ENCODE measurements at regions not wholly inside any gene's neighbourhood (a gene's known extent, or its start where the extent isn't known, plus 50 kb on each side); places are given as distances from the start of the nearest gene placed in this dataset.

DNA sequence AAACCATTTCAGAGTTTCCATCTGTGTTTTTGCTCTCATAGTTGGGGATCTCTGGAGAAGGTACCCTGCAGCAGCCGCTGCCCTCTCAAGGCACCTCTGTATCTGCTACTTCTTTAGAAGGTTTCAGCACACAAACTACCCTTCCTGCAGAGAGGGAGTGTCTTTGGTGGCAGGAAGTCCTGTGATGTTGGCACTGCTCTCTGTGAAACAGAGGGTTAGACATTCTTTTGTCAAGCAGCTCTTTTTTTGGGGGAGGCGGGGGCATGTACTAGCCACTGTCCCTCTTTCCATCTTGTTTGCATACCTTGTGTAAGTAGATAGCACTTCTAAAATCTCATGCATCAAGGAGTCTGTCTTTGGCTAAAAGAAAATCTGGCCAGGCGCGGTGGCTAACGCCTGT, 352.6 kb downstream of the BMP4 start:
- Histone ChIP-seq H3K9me3 (ENCODE audit: control insufficient read depth, insufficient read depth, low read depth, low read length) (no peaks in the 10 kb centered on the region), H2AFZ (ENCODE audit: low read length) (no peak overlapping the region), H3K9ac (ENCODE audit: insufficient read depth, low read length) (no peak overlapping the region), H3K27me3 (ENCODE audit: control insufficient read depth, insufficient read depth, low read length) (no peaks in the 10 kb centered on the region), H3K27ac (ENCODE audit: insufficient read depth, low read length) (no peak overlapping the region), H3K4me3 (replicated peaks in 1 of 4; ENCODE audit: control extremely low read depth in 1 of 4, insufficient read depth in 1 of 4, low read depth in 3 of 4, low read length in 4 of 4) (no peak overlapping the region), H3K36me3 (ENCODE audit: control insufficient read depth, insufficient read depth, low read length) (no peaks in the 10 kb centered on the region), H4K20me1 (ENCODE audit: control insufficient read depth, extremely low read depth, insufficient read depth, low read length) (no peaks in the 10 kb centered on the region), H3K79me2 (ENCODE audit: control insufficient read depth, insufficient read depth, low read length) (no peaks in the 10 kb centered on the region), H3K4me2 (ENCODE audit: extremely low read depth, insufficient read depth, low read length) (no peak overlapping the region), H3K4me1 (ENCODE audit: control insufficient read depth, extremely low read depth, insufficient read depth, low read length) (no peaks in the 10 kb centered on the region)
- TF ChIP-seq, protein P1, sequence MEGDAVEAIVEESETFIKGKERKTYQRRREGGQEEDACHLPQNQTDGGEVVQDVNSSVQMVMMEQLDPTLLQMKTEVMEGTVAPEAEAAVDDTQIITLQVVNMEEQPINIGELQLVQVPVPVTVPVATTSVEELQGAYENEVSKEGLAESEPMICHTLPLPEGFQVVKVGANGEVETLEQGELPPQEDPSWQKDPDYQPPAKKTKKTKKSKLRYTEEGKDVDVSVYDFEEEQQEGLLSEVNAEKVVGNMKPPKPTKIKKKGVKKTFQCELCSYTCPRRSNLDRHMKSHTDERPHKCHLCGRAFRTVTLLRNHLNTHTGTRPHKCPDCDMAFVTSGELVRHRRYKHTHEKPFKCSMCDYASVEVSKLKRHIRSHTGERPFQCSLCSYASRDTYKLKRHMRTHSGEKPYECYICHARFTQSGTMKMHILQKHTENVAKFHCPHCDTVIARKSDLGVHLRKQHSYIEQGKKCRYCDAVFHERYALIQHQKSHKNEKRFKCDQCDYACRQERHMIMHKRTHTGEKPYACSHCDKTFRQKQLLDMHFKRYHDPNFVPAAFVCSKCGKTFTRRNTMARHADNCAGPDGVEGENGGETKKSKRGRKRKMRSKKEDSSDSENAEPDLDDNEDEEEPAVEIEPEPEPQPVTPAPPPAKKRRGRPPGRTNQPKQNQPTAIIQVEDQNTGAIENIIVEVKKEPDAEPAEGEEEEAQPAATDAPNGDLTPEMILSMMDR (conservative IDR thresholded peaks at IDR 0.05 in 1 of 2, IDR thresholded peaks at IDR 0.05 in 1 of 2; ENCODE audit: low read depth in 1 of 2, low read length in 2 of 2): no peak
- no peak for TF ChIP-seq EZH2 (IDR thresholded peaks at IDR 0.05; ENCODE audit: low read length, missing control alignments)
- DNase-seq (ENCODE audit: low read depth in 2 of 2): no peak

DNA sequence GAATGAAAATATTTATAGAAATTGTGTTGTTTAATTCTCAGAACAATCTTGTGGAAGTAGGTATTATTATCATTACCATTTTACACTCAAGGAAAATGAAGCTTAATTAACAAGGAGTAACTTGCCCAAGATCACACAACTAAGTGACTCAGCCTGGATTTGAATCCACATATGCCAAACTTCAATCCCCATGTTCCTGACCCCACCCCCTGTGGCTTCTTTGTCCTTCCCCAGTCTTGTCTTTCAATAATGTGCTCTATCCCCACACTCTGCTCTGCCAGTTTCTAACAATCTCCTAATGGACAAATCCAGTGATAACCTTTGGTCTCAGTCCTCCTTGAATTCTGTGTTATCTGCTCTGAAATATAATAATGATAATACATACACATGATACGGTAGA, 355.2 kb downstream of the BMP4 start:
- H3K4me3 ChIP-seq (replicated peaks in 1 of 4; ENCODE audit: control extremely low read depth in 1 of 4, insufficient read depth in 1 of 4, low read depth in 3 of 4, low read length in 4 of 4): no peak overlapping the region
- H3K4me2 ChIP-seq (ENCODE audit: extremely low read depth, insufficient read depth, low read length): no peak overlapping the region
- no peaks in the 10 kb centered on the region for H3K27me3 ChIP-seq (ENCODE audit: control insufficient read depth, insufficient read depth, low read length)
- H3K4me1 ChIP-seq (ENCODE audit: control insufficient read depth, extremely low read depth, insufficient read depth, low read length): no peaks in the 10 kb centered on the region
- no peaks in the 10 kb centered on the region for H3K9me3 ChIP-seq (ENCODE audit: control insufficient read depth, insufficient read depth, low read depth, low read length)
- no peak overlapping the region for H3K9ac ChIP-seq (ENCODE audit: insufficient read depth, low read length)
- DNase-seq (ENCODE audit: low read depth in 2 of 2): no peak
- H3K36me3 ChIP-seq (ENCODE audit: control insufficient read depth, insufficient read depth, low read length): no peaks in the 10 kb centered on the region
- H4K20me1 ChIP-seq (ENCODE audit: control insufficient read depth, extremely low read depth, insufficient read depth, low read length): no peaks in the 10 kb centered on the region
- no peak overlapping the region for H3K27ac ChIP-seq (ENCODE audit: insufficient read depth, low read length)
- no peaks in the 10 kb centered on the region for H3K79me2 ChIP-seq (ENCODE audit: control insufficient read depth, insufficient read depth, low read length)
- H2AFZ ChIP-seq (ENCODE audit: low read length): no peak overlapping the region
- TF ChIP-seq EZH2 (IDR thresholded peaks at IDR 0.05; ENCODE audit: low read length, missing control alignments): no peak
- TF ChIP-seq, protein P1 (conservative IDR thresholded peaks at IDR 0.05 in 1 of 2, IDR thresholded peaks at IDR 0.05 in 1 of 2; ENCODE audit: low read depth in 1 of 2, low read length in 2 of 2): no peak

DNA sequence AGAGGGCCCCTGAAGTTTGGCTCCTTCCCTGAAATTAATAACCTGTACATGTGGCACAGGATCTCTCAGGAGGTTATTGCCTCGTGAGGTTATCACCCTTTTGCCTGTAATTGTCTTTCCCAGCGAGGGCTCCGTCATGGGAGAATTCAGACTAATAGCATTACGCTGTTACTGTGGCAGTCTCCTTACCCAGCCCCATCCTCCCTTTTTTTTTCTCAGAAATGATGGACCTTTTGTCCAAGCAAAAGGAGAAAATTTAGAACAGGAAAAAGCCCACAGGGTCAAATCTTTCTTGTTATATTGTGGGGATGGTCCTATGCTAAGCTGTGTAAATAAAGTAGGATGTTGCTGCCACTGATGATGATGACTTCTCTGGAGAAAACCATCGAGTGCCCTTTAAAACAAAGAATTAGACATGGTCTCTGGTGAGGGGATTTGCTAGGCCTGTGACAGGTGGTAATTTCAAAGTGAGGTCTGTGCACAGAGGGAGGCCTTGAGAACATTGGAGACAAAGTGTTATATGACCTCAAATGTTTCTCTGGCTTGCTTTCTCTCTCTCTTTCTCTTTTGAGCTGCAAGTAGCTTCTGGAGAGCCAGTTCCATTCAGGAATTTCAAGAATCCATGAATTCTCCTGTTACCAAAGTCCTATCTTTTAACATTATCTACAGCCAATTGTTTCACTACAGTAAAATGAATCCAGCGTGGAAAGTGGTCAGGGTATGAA, 357.2 kb downstream of the BMP4 start:
- H3K27ac ChIP-seq (ENCODE audit: insufficient read depth, low read length): no peak overlapping the region

More for the DNA sequence above, 357.2 kb downstream of the BMP4 start:
- H3K27me3 ChIP-seq (ENCODE audit: control insufficient read depth, insufficient read depth, low read length): no peaks in the 10 kb centered on the region
- peak in 1 of 2 donors; percentile 25 for DNase-seq (ENCODE audit: low read depth in 2 of 2)
- H2AFZ ChIP-seq (ENCODE audit: low read length): no peak overlapping the region
- no peak overlapping the region for H3K9ac ChIP-seq (ENCODE audit: insufficient read depth, low read length)
- H3K4me1 ChIP-seq (ENCODE audit: control insufficient read depth, extremely low read depth, insufficient read depth, low read length): no peaks in the 10 kb centered on the region
- H3K36me3 ChIP-seq (ENCODE audit: control insufficient read depth, insufficient read depth, low read length): no peaks in the 10 kb centered on the region
- H3K4me3 ChIP-seq (replicated peaks in 1 of 4; ENCODE audit: control extremely low read depth in 1 of 4, insufficient read depth in 1 of 4, low read depth in 3 of 4, low read length in 4 of 4): no peak overlapping the region
- H3K4me2 ChIP-seq (ENCODE audit: extremely low read depth, insufficient read depth, low read length): no peak overlapping the region
- no peaks in the 10 kb centered on the region for H4K20me1 ChIP-seq (ENCODE audit: control insufficient read depth, extremely low read depth, insufficient read depth, low read length)
- TF ChIP-seq, protein P1 (conservative IDR thresholded peaks at IDR 0.05 in 1 of 2, IDR thresholded peaks at IDR 0.05 in 1 of 2; ENCODE audit: low read depth in 1 of 2, low read length in 2 of 2): no peak
- TF ChIP-seq EZH2 (IDR thresholded peaks at IDR 0.05; ENCODE audit: low read length, missing control alignments): no peak
- H3K9me3 ChIP-seq (ENCODE audit: control insufficient read depth, insufficient read depth, low read depth, low read length): no peaks in the 10 kb centered on the region
- no peaks in the 10 kb centered on the region for H3K79me2 ChIP-seq (ENCODE audit: control insufficient read depth, insufficient read depth, low read length)

Data from fibroblast of lung (primary cell).